CD1c-positive myeloid dendritic cell (primary cell): ENCODE measurements at regions not wholly inside any gene's neighbourhood (a gene's known extent, or its start where the extent isn't known, plus 50 kb on each side); places are given as distances from the start of the nearest gene placed in this dataset.

Experiments used
- DNase-seq: peaks from one replicate; pipeline ENCODE4 v3.0.0-alpha.2; 2016; ENCODE audit errors: extremely low spot score

DNA sequence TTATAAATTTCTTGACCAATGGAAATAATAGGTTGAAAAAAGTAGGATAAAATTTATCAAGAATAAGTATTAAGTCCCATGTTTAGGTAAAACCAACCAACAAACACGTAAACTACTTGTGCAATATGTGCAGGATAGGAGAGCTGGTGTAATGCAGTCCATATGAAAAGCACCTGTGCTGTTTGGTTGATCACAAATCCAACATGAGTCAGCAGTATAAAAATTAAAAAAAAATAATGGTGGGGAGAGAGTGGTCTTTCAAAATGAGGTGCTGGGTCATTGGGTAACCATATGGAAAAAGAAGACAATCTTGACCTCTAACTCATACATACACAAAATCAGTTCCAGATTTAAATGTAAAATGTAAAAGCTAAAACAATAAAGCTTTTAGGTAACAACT lies 181.8 kb downstream of the HS3ST3B1 start:
- DNase-seq: no peak

DNA sequence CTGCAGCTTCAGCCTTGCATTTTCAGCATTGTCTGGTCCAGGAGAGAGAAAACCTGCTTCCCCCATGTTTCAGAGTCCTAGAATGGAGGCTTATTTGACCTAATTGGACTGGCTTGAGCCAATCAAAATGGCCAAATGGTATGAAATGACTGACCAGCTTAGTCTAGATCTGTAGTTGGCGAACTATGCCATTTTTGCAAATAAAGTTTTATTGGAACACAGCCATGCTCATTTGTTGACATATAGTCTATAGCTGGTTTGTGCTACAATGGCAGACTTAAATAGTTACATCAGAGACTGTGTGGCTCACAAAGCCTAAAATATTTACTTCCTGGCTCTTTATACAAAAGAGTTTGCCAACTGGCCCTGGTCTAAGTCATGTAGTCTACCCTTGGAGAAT lies 180.8 kb downstream of the HS3ST3B1 start:
- no peak for DNase-seq

DNA sequence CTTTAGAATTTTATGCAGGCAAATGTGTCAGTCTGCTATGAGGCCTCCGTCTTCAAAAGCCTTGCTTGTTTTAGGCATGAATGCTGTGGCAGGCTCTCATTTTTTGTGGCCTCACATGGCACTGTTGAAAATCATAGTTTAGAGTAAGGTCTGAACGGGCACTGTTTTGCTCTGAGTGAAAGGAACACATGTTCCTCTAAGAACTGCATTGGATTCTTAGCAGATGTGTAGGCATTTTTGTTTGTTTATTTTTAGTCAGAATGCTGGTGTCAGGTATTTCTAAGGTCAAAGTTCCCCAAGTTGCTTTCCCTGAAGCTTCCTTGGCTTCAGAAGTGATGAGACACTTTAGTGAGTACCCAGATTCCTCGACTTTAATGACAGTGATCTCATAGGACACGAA lies 173.7 kb downstream of the HS3ST3B1 start:
- DNase-seq: no peak

DNA sequence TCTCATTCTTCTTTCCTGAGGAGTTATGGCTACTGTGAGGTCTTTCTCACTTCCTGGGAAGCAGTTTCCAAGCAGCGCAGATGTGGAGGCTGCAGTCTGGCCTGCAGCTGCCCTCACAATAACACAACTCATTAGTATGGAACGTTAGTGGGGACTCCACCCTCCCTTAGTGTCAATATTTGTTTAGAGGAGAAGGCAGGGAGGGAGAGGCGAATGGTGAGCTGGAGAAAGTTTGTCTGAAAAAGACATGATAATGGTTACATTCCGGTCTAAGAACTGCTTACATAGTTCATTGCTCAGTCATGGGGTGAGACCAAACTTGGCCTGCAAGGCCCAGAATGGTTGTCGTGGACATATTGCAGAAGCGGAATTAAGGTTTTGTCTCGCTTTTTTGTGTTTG lies 170.2 kb downstream of the HS3ST3B1 start:
- no peak for DNase-seq

DNA sequence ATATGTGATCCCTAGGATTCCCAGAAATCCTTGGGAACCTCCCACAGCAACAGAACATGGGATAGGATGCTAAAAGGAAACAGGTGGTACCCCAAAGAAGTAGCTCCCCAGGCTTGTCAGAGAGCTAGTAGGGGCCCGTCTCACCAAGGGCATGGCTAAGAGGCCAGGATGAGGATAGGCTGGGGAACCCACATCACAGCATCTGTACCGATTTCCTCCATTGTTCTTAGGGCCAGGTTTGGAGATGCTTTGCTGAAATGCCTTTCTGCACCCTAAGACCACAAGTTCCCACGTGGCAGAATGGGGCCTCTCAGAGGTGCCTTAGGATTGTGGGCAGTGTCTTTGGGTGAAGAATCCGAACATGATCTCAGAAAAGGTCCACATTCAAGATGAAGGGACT lies 169.5 kb downstream of the HS3ST3B1 start:
- DNase-seq: no peak

DNA sequence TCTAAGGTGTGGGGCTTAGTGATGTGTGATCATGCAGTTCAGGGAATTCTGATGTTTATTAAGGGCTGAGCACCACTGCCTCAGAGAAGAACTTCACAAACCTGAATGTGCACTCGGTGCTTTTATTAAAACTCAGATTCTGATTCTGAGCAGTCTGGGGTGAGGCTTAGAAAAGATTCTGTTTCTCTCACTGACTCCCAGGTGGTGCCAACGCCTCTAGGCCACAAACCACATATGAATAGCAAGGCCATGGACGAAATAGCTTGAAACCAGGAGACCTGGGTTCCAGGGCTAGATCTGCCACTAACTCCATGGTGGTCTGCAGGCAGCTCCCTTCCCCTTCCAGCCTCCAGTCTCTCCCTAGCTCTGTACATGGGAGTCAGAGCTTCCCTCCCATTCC lies 169.1 kb downstream of the HS3ST3B1 start:
- no peak for DNase-seq

DNA sequence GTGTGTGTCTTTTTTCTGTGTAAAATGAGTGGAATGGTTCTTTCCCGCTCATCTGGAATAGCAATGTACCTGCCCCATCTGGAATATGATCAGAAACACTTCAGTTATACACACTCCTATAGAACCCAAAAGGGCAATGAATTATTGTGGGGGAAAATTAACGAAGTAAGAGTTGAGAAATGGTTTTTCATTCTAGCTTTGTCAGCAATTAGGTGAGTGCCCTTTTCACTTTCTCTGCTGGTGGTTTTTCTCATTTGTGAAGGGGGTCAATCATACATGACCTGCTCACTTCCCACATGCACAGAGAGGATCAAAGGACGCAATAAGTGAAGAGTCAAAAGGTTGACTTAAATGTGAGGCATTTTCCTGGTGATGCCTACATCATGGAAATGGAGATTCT lies 168.0 kb downstream of the HS3ST3B1 start:
- no peak for DNase-seq

DNA sequence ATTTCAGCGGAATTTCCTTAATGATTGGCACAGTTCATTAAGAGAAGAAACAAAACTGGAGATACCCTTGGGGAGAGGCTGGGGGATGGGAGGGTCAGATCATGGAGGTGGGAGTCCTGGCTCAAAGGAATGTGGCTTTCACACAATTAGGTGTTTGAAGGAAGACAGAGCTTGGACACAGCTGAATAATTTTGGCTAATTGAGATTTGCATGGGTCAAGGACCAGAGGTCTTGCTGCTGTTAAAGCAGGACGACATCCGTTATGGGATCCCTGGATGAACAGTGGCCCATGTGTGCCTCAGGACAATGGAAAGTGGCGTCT lies 160.3 kb downstream of the HS3ST3B1 start:
- no peak for DNase-seq

DNA sequence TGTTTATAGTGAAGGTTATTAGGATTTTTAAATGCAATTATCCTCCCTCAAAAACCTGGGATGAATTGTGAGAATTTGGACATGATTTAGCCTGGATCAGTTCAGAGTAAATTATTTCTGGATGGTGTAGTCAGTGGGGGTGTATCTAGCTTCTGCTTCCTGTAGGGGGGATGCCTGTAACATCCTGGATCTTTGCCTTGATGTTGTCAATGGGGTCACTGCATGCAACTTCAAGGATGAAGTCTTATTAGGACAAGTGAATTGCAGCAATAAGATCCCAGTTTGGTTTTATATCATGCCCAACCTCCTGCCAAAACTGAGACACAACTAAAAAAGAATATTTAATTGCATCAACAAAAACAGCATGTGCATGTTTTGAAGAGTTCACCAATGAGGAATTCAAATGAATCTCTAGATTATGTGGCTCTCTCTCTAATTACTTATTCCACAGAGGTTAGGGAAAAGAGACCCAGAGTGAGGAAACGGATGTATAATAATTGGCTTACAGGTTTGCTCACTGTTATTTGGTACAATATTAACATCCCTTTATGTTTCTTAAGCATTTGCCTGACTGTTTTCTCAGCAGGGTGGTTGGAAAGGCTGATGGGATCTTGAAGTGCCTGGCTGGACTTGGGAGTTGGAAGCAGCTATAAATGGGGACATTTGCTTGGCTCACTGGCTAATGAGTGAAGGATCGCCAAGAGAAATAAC lies 159.8 kb downstream of the HS3ST3B1 start:
- DNase-seq: no peak

DNA sequence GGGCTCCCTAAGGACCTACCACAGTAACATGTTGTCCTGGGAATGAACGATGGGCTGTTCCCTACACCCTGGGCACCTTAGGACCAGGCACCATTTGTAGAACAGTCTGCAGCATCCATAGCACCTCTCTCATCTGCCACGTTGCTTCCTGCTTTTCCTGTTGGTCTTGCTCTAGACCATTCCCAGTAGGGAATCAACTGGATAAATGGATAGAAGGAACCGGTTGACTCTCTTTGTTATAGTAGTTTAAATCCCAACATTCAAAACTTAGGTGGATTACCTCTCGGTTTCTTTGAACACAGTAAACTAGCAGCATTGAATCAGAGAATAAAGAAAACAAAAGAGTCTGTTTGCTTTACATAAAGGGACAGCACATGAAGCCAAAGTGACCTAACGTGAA lies 159.1 kb downstream of the HS3ST3B1 start:
- no peak for DNase-seq

DNA sequence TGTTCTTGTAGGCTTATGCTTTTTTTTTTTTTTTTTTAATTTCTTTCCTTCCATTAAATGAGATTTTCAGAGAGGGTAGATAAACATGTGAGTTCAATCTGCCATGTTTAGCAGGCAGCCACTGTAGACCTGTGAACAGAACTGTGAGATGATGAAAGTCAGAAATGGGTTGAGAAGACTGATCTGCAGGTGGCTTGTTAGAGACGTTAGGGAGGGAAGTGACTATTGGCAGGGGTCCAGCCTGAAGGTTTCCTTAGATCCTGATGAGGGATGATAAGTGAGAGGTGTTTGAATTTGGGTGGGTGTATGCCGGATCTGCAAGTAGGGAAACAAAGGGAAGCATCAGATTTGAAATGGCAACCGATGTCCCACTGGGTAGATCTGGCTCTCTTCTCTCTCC lies 157.8 kb downstream of the HS3ST3B1 start:
- no peak for DNase-seq

DNA sequence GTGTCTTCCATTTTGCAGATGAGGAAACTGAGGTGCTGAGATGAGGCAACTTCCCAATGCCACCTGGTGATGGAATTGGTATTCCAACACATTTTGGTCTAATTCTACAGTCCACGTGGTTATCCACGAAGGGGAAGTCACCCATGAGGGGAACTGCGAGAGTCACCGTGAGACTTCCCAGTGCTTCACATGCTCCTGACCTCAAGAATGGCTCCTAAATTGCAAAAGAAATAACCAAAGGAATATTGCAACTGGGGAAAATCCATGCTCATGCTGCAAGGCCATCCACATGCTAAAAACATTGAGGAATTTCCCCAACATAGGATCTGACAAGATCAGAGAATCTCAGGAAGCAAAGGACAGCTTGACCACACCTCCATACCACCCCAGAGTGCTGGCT lies 153.9 kb downstream of the HS3ST3B1 start:
- peak; percentile 7 for DNase-seq

DNA sequence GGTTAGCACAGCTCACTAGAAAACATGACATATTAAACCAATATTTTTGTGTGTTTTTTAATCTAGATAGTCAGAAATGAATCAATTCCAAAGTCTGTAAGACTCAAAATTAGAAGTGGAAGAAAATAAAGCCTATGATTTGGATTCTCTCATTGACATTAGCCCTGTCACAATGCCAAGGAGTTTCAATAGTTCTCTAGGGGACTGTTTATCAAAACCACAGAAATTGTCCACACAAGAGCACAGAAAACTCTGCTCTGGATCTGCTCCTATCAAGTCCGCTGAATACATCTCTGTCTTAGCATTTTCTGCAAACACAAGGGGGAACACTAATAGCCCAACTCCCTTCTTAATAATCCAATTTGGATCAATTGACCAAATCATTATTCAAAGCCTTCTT lies 152.0 kb downstream of the HS3ST3B1 start:
- DNase-seq: no peak

DNA sequence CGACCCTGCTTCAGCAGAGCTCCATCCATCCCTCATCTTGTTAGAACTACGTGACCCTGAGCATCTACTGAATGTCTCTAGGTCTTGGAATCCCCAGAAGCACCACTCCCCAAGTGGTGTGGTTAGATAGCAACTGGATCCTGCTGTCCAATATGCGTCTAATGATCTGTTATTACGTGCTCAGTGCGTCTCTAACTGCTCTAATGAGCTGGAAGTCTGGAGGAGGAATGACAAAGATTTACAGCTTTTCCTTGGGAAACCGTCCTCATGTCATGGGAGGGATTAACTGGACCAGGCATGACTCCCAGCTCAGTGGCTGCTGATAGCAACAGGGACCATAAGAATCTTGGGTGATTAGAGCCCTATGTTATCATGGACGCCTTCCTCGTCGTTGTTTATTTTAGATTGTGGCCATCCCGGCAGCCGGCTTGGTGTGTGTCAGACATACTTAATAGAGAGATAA lies 150.9 kb downstream of the HS3ST3B1 start:
- DNase-seq: no peak

DNA sequence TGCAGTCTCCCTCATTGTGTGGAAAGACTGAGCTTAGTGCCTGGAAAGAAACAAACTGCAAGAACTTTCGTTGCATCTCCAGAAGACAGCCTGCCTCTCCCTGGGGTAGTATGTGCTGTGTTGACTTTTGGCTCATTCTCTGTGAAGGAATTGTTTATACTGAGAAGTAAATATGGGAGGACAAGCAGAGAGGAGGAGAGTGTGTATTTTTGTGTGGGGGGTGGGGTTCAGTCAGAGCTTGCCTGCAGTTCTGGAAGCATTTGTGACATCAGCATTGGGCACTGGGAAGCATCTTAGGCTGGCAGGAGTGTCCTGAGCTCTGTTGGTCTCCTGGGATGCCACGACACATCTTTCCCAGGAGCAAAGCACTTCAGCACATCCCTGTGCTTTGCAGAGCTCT lies 147.9 kb downstream of the HS3ST3B1 start:
- DNase-seq: no peak

DNA sequence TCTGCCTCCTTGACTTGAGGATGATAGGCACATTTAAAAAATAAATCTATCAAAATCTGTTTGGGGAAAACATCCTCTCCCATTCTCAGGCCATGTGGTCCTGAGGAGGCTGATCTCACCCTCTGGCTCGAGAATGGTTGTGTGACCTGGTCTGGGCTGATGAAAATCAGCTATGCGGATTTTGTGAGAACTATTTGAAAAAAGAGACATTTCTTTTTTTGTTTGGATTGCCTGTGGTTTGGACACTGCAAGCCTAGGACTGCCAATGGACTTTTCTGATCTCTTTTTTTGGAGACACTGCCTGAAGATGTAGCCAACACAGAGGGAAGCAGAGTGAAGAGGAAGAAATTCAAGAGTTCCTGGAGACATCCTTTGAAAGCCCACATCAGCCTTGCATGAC lies 145.9 kb downstream of the HS3ST3B1 start:
- no peak for DNase-seq

DNA sequence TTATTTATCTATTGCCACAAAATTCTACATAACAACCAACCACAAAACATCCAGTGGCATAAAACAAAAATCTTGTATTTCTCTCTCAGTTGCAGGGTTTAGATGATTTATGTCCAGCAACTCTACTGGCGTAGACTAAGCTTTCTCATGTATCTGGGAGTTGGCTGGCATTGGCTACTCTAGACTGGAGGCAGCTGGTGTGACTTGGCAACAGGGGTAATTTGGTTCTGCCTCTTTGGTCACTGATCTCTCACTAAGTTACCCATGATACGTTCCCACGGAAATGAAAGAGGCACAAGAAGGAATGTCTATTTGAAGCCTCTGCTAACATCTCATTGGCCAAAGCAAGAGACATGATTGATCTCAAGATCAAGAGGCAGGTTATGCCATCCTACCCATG lies 144.0 kb downstream of the HS3ST3B1 start:
- no peak for DNase-seq

DNA sequence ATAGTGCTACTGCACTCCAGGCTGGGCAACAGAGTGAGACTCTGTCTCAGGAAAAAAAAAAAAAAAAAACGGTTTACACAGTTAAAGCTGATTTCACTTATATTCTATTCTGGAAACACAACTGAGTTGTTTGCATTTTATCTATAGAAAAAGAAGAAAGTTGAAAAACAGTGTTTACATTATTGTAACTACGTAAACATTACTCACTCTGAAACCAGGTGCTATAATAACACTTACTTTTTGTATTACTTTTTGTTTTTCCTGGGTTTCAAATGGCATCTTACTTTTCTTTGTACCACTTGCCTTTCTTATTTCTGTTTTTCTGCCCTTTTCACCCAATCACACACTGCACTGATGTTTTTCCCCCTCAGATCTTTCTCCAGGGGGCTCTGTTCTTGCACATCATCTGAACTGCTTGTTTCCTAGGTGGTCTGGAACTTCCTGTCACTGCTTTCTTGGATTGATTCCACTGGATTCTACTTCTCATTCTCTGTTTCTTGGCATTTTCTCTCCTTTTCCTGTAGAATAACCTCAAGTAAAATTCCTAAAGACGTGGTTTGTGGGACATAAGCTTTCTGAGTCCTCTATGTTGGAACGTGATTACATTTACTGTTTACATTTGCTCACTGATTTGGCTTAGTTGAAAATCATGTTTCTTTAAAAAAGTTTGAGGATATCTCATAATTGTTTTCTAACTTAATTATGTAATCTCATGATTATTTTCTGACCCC lies 142.1 kb downstream of the HS3ST3B1 start:
- DNase-seq: no peak

DNA sequence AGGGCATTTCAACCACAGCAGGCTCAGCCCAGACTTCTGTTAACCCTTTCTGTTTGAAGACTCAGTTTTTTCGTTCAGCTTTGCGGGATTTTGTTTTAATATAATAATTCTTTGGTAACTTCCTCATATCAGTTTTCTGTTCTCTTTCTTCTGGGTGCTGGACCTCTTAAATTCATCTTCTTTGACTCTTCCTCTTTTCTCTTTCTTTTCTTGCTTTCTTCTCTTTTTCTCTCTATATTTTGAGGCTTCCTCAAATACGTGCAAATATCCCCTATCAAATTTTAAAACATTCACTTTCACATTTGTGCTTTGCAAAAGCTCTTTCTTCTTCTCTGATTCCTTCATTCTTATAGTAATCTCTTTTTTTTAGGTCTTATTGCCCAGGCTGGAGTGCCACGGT lies 136.3 kb downstream of the HS3ST3B1 start:
- no peak for DNase-seq

DNA sequence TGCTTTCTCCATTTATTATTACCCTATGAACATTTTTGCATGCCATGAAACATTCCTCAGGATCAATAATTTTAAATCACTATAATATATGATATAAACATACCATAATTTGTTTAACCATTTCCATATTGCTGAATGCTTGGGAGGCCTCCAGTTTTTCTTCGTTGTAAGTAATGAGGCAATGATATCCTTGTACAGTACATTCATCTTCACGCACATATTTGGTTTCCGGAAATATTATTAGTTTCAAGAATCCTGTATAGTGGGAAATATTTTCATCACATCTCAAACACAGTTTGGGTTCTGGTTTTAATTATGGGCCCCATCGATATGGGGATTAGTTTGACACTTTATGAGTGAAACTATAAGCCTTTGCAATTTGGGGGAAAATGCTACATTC lies 135.4 kb downstream of the HS3ST3B1 start:
- DNase-seq: no peak

DNA sequence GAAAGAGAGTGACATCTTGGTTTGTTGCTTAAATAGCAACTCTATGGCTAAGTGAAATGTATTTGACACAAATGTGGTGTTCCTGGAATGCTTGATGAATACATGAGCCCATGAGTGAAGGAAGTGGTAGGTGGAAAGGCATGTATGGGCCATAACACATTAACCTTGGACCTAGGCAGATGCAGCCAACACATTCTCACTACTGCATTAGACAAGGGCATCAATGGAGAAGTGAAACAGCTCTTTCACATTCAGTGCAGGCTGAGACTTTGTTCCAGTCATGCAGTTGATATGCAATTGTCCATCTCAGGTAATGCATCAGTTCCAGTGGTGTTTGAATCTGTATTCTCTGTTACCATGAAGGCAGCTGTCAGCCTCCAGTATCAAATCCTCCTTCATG lies 133.6 kb downstream of the HS3ST3B1 start:
- peak; percentile 48 for DNase-seq

DNA sequence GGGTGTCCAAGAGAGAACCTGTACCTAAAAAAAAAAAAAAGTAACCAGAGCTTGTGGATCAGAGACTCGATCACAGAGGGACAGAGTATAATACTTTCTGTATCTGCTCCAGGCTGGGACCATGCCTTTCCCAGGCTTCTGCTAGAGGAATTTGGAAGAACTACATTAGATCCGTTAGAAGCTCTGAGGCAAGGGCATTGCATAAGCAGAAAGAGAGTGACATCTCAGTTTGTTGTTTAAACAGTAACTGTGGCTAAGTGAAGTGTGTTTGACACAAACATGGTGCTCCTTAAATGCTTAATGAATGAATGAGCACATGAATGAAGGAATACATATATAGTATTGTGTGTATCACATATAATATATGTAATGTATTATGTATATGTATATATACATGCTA lies 131.2 kb downstream of the HS3ST3B1 start:
- DNase-seq: no peak

DNA sequence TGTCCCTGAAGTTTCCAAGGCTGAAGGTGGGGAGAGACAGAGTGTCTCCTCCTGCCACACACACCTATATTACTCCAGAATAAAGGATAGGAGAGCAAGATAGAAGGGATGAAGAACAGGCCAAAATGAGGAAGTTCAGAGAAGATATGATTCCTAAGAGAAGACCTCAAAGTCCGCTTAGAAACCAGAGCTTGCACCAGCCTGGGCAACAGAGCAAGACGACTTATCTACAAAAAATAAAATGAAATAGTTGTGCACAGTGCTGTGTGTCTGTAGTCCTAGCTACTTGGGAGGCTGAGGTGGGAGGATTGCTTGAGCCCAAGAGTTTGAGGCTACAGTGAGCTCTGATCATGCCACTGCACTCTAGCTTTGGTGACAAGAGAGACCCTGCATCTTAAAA lies 128.2 kb downstream of the HS3ST3B1 start:
- no peak for DNase-seq

DNA sequence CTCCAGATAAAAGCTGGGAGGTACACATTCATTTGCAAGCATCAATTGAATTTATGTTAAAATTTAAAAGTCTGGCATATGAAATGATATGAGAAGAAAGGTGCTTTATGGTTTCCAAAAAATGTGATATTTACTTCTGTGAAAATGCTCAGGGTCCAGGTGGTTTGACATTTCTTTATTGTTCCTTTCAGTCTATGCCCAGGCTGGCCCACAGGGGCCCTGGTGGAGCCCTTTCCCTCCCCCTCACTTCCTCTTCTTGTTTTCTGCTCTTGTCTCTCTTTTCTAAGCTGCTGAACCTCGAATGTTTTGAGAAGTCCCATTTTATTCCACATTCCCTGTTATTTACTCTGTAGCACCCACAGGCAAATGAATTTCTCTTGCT lies 127.8 kb downstream of the HS3ST3B1 start:
- no peak for DNase-seq
